ENCODE measurements at regions not wholly inside any gene's neighbourhood (a gene's known extent, or its start where the extent isn't known, plus 50 kb on each side); places are given as distances from the start of the nearest gene placed in this dataset.

DNA sequence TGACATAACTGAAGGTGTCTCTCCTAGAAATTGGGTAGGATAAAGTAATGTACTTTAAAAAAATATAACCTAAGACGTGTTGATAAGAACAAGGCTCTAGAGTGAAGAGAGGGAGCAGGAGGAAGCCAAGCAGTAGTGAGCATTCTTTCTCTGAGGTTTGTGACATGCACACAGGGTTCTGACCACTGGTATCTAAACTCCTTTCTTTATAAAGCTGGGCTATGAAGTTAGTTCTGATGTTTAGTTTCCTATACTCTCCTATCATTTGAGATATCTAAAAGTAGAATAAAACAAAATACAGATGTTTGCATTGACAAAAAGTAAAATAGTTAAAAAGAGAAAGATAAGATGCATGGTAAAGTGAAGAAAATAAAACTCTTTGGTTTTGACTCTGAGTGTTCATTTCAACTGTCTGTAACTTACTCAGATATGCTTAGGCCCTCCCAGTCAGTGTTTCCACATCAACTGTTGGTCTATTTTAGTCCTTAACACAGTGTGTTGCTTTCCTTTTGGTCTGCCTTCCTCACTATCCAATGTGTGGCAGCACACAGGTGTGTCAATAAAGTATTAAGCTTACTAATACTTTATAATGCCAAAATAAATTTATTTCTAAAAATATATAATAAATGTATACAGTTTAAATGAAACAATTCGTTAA lies 543.5 kb downstream of the PTPRC start:
- TF ChIP-seq, protein P1, sequence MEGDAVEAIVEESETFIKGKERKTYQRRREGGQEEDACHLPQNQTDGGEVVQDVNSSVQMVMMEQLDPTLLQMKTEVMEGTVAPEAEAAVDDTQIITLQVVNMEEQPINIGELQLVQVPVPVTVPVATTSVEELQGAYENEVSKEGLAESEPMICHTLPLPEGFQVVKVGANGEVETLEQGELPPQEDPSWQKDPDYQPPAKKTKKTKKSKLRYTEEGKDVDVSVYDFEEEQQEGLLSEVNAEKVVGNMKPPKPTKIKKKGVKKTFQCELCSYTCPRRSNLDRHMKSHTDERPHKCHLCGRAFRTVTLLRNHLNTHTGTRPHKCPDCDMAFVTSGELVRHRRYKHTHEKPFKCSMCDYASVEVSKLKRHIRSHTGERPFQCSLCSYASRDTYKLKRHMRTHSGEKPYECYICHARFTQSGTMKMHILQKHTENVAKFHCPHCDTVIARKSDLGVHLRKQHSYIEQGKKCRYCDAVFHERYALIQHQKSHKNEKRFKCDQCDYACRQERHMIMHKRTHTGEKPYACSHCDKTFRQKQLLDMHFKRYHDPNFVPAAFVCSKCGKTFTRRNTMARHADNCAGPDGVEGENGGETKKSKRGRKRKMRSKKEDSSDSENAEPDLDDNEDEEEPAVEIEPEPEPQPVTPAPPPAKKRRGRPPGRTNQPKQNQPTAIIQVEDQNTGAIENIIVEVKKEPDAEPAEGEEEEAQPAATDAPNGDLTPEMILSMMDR (IDR thresholded peaks at IDR 0.05; ENCODE audit: borderline replicate concordance, extremely low read depth, low read length, poor library complexity, severe bottlenecking), result no peak
- no peak for TF ChIP-seq EZH2 (IDR thresholded peaks at IDR 0.05; ENCODE audit: borderline replicate concordance, low read depth, low read length, severe bottlenecking)

Data from DND-41 (cell line).